ENCODE measurements at regions not wholly inside any gene's neighbourhood (a gene's known extent, or its start where the extent isn't known, plus 50 kb on each side); places are given as distances from the start of the nearest gene placed in this dataset.
"Not testable (repeated sequence)": the region's sequence is repeated elsewhere in the genome, so short reads cannot be mapped to it uniquely, and the experiment has no call there.

- intact Hi-C loops (cut with DNase I, micrococcal nuclease), result no loop called here
- no peaks in the 10 kb centered on the region for H3K36me3 Mint-ChIP-seq (ENCODE audit: low read depth)
- peaks cover 2% of the 10 kb centered on the region for H3K27me3 Mint-ChIP-seq
- no peaks in the 10 kb centered on the region for H3K9me3 Mint-ChIP-seq (ENCODE audit: low read depth)
- H3K4me1 Mint-ChIP-seq, result no peaks in the 10 kb centered on the region
- H3K4me3 Mint-ChIP-seq, result no peak overlapping the region
- H3K27ac Mint-ChIP-seq, result no peak overlapping the region
- DNase-seq, result no peak
- POLR2A ChIA-PET, result no interaction called here
- ATAC-seq, result no peak
- CTCF ChIA-PET, result no interaction called here
Observed at GRCh38 chr5:159566832-159567231, 236.5 kb upstream of the IL12B start.

GRCh38 chr5:159567461-159567860, 237.2 kb upstream of the IL12B start:
- DNase-seq, result no peak
- Mint-ChIP-seq H3K9me3 (ENCODE audit: low read depth) (no peaks in the 10 kb centered on the region), H3K27me3 (no peaks in the 10 kb centered on the region), H3K27ac (no peak overlapping the region), H3K36me3 (ENCODE audit: low read depth) (no peaks in the 10 kb centered on the region), H3K4me1 (no peaks in the 10 kb centered on the region), H3K4me3 (no peak overlapping the region)
- ChIA-PET POLR2A (no interaction called here), CTCF (no interaction called here)
- intact Hi-C loops (cut with DNase I, micrococcal nuclease), result no loop called here
- ATAC-seq, result no peak

- Mint-ChIP-seq H3K36me3 (ENCODE audit: low read depth) (no peaks in the 10 kb centered on the region), H3K9me3 (ENCODE audit: low read depth) (no peaks in the 10 kb centered on the region), H3K27me3 (peaks cover 9% of the 10 kb centered on the region), H3K4me3 (no peak overlapping the region), H3K4me1 (no peaks in the 10 kb centered on the region), H3K27ac (no peak overlapping the region)
- ATAC-seq (no peak), DNase-seq (no peak)
- intact Hi-C loops (cut with DNase I, micrococcal nuclease), result no loop called here
- ChIA-PET CTCF (interaction anchor here (1.0 to 1.8 kb wide), 2 partner anchors 22 to 56 kb away, joined by 3 to 5 read pairs; no protein-coding TSS in a partner anchor), POLR2A (interaction anchor here (0.6 kb wide), 1 partner anchor 501 kb away, joined by 5 read pairs; no protein-coding TSS in a partner anchor)
Observed at GRCh38 chr5:159571501-159572244, 241.4 kb upstream of the IL12B start.

GRCh38 chr5:159576902-159577301, 246.6 kb upstream of the IL12B start:
- no peak for DNase-seq
- Mint-ChIP-seq H3K27me3 (peaks cover 17% of the 10 kb centered on the region), H3K4me1 (no peaks in the 10 kb centered on the region), H3K36me3 (ENCODE audit: low read depth) (no peaks in the 10 kb centered on the region), H3K4me3 (no peak overlapping the region), H3K27ac (no peak overlapping the region), H3K9me3 (ENCODE audit: low read depth) (no peaks in the 10 kb centered on the region)
- intact Hi-C loops (cut with DNase I, micrococcal nuclease), result no loop called here
- POLR2A ChIA-PET, result no interaction called here
- ATAC-seq, result no peak
- CTCF ChIA-PET, result no interaction called here

GRCh38 chr5:159581502-159582249, 251.4 kb upstream of the IL12B start:
- H3K4me3 Mint-ChIP-seq, result no peak overlapping the region
- POLR2A ChIA-PET, result no interaction called here
- ATAC-seq (no peak), DNase-seq (no peak)
- peaks cover 9% of the 10 kb centered on the region for H3K27me3 Mint-ChIP-seq
- no peak overlapping the region for H3K27ac Mint-ChIP-seq
- no peaks in the 10 kb centered on the region for H3K9me3 Mint-ChIP-seq (ENCODE audit: low read depth)
- H3K4me1 Mint-ChIP-seq, result no peaks in the 10 kb centered on the region
- intact Hi-C loops (cut with DNase I, micrococcal nuclease), result no loop called here
- H3K36me3 Mint-ChIP-seq (ENCODE audit: low read depth), result no peaks in the 10 kb centered on the region
- CTCF ChIA-PET, result interaction anchor here (0.6 to 1.1 kb wide), 3 partner anchors 23 to 414 kb away, joined by 3 to 6 read pairs (median 3); no protein-coding TSS in a partner anchor

GRCh38 chr5:159582756-159583541, 252.7 kb upstream of the IL12B start:
- Mint-ChIP-seq H3K4me1 (no peaks in the 10 kb centered on the region), H3K36me3 (ENCODE audit: low read depth) (no peaks in the 10 kb centered on the region), H3K9me3 (ENCODE audit: low read depth) (no peaks in the 10 kb centered on the region), H3K4me3 (no peak overlapping the region), H3K27ac (no peak overlapping the region), H3K27me3 (peaks cover 7% of the 10 kb centered on the region)
- intact Hi-C loops (cut with DNase I, micrococcal nuclease), result no loop called here
- ChIA-PET POLR2A (no interaction called here), CTCF (interaction anchor here (0.6 kb wide), 1 partner anchor 252 kb away, joined by 3 read pairs; no protein-coding TSS in a partner anchor)
- ATAC-seq (no peak), DNase-seq (no peak)

GRCh38 chr5:159586921-159587320, 256.6 kb upstream of the IL12B start:
- ChIA-PET POLR2A (no interaction called here), CTCF (no interaction called here)
- ATAC-seq (no peak), DNase-seq (no peak)
- H3K4me1 Mint-ChIP-seq, result no peaks in the 10 kb centered on the region
- intact Hi-C loops (cut with DNase I, micrococcal nuclease), result no loop called here
- no peaks in the 10 kb centered on the region for H3K36me3 Mint-ChIP-seq (ENCODE audit: low read depth)
- no peak overlapping the region for H3K4me3 Mint-ChIP-seq
- no peak overlapping the region for H3K27ac Mint-ChIP-seq
- H3K9me3 Mint-ChIP-seq (ENCODE audit: low read depth), result no peaks in the 10 kb centered on the region
- H3K27me3 Mint-ChIP-seq, result peaks cover 12% of the 10 kb centered on the region

- H3K36me3 Mint-ChIP-seq (ENCODE audit: low read depth), result no peaks in the 10 kb centered on the region
- ChIA-PET POLR2A (no interaction called here), CTCF (no interaction called here)
- DNase-seq, result no peak
- H3K4me3 Mint-ChIP-seq, result no peak overlapping the region
- H3K4me1 Mint-ChIP-seq, result no peaks in the 10 kb centered on the region
- ATAC-seq, result no peak
- peaks cover 12% of the 10 kb centered on the region for H3K27me3 Mint-ChIP-seq
- H3K9me3 Mint-ChIP-seq (ENCODE audit: low read depth), result no peaks in the 10 kb centered on the region
- intact Hi-C loops (cut with DNase I, micrococcal nuclease), result no loop called here
- no peak overlapping the region for H3K27ac Mint-ChIP-seq
Observed at GRCh38 chr5:159588941-159589340, 258.7 kb upstream of the IL12B start.

- Mint-ChIP-seq H3K4me1 (no peaks in the 10 kb centered on the region), H3K27me3 (peaks cover 13% of the 10 kb centered on the region), H3K9me3 (ENCODE audit: low read depth) (peaks cover 15% of the 10 kb centered on the region), H3K27ac (no peak overlapping the region), H3K4me3 (no peak overlapping the region), H3K36me3 (ENCODE audit: low read depth) (no peaks in the 10 kb centered on the region)
- DNase-seq (no peak), ATAC-seq (no peak)
- ChIA-PET CTCF (no interaction called here), POLR2A (no interaction called here)
- intact Hi-C loops (cut with DNase I, micrococcal nuclease), result no loop called here
Observed at GRCh38 chr5:159593518-159594073, 263.3 kb upstream of the IL12B start.

GRCh38 chr5:159595561-159595960, 265.3 kb upstream of the IL12B start:
- POLR2A ChIA-PET; ATAC-seq; H3K27me3 Mint-ChIP-seq; DNase-seq; H3K27ac Mint-ChIP-seq; H3K4me1 Mint-ChIP-seq; H3K4me3 Mint-ChIP-seq; CTCF ChIA-PET; H3K36me3 Mint-ChIP-seq (ENCODE audit: low read depth); intact Hi-C loops (cut with DNase I, micrococcal nuclease): not testable (repeated sequence)
- peaks cover 16% of the 10 kb centered on the region for H3K9me3 Mint-ChIP-seq (ENCODE audit: low read depth)

GRCh38 chr5:159601216-159601615, 270.9 kb upstream of the IL12B start:
- ATAC-seq, result peak; percentile 47
- ChIA-PET POLR2A (no interaction called here), CTCF (no interaction called here)
- Mint-ChIP-seq H3K9me3 (ENCODE audit: low read depth) (peaks cover 19% of the 10 kb centered on the region), H3K27me3 (peaks cover 9% of the 10 kb centered on the region), H3K4me1 (peaks cover 5% of the 10 kb centered on the region), H3K4me3 (no peak overlapping the region), H3K27ac (no peak overlapping the region), H3K36me3 (ENCODE audit: low read depth) (no peaks in the 10 kb centered on the region)
- no peak for DNase-seq
- intact Hi-C loops (cut with DNase I, micrococcal nuclease), result no loop called here

All from activated CD4-positive, alpha-beta T cell treated with anti-CD3 and anti-CD28 coated beads for 36 hours (primary cell).